Ishikawa (cell line): ENCODE measurements at regions not wholly inside any gene's neighbourhood (a gene's known extent, or its start where the extent isn't known, plus 50 kb on each side); places are given as distances from the start of the nearest gene placed in this dataset.

Experiments
- CEBPB ChIP-seq: IDR thresholded peaks from 2 replicates; pipeline ENCODE4 v1.6.1; 2012
- CREB1 ChIP-seq: IDR thresholded peaks from 2 replicates; pipeline ENCODE4 v1.6.1; 2012; ENCODE audit warnings: low read depth
- EGR1 ChIP-seq: IDR thresholded peaks from 2 replicates; pipeline ENCODE4 v1.6.1; 2012
- EP300 ChIP-seq: IDR thresholded peaks from 2 replicates; pipeline ENCODE4 v1.6.1; 2012; ENCODE audit warnings: borderline replicate concordance
- FOXM1 ChIP-seq: IDR thresholded peaks from 2 replicates; pipeline ENCODE4 v1.6.1; 2012; ENCODE audit warnings: low read depth, borderline replicate concordance
- MAX ChIP-seq: IDR thresholded peaks from 2 replicates; pipeline ENCODE4 v1.6.1; 2012
- NFIC ChIP-seq: IDR thresholded peaks from 2 replicates; pipeline ENCODE4 v1.6.1; 2012
- RAD21 ChIP-seq: IDR thresholded peaks from 2 replicates; pipeline ENCODE4 v1.6.1; 2012; ENCODE audit warnings: low read depth
- REST ChIP-seq: IDR thresholded peaks from 2 replicates; pipeline ENCODE4 v1.6.1; 2012; ENCODE audit warnings: low read depth, mild to moderate bottlenecking
- TAF1 ChIP-seq: IDR thresholded peaks from 2 replicates; pipeline ENCODE4 v1.6.1; 2012; ENCODE audit warnings: low read depth, mild to moderate bottlenecking
- TCF12 ChIP-seq: IDR thresholded peaks from 2 replicates; pipeline ENCODE4 v1.6.1; 2012; ENCODE audit warnings: low read depth
- TEAD4 ChIP-seq: IDR thresholded peaks from 2 replicates; pipeline ENCODE4 v1.6.1; 2012
- USF1 ChIP-seq: IDR thresholded peaks from 2 replicates; pipeline ENCODE4 v1.6.1; 2012
- YY1 ChIP-seq: IDR thresholded peaks from 2 replicates; pipeline ENCODE4 v1.6.1; 2012; ENCODE audit warnings: low read depth
- ZBTB7A ChIP-seq: IDR thresholded peaks from 2 replicates; pipeline ENCODE4 v1.6.1; 2012; ENCODE audit warnings: low read depth

- TF ChIP-seq EP300 = no peak
- TF ChIP-seq CEBPB = no peak
- TF ChIP-seq YY1 = no peak
- TF ChIP-seq MAX = no peak
- no peak for TF ChIP-seq NFIC
- TF ChIP-seq REST = no peak
- no peak for TF ChIP-seq EGR1
- TF ChIP-seq USF1 = no peak
- no peak for TF ChIP-seq CREB1
- TF ChIP-seq RAD21 = no peak
Observed at GRCh38 chr13:42405665-42406390, 133.9 kb downstream of the AKAP11 start.

- TF ChIP-seq TAF1 (no peak), RAD21 (no peak), USF1 (no peak), CREB1 (no peak), EP300 (no peak), EGR1 (no peak), NFIC (no peak), REST (no peak), MAX (no peak), TCF12 (no peak), ZBTB7A (no peak), CEBPB (no peak), YY1 (no peak)
Observed at GRCh38 chr13:42409075-42409474, 137.1 kb downstream of the AKAP11 start.

GRCh38 chr13:42409551-42409950 lies 137.6 kb downstream of the AKAP11 start:
- no peak for TF ChIP-seq MAX
- TF ChIP-seq CREB1 = no peak
- TF ChIP-seq USF1 = no peak
- TF ChIP-seq YY1 = no peak
- no peak for TF ChIP-seq TEAD4
- TF ChIP-seq FOXM1 = no peak
- no peak for TF ChIP-seq TCF12

- TF ChIP-seq ZBTB7A (no peak), RAD21 (no peak), TAF1 (no peak), CEBPB (no peak), MAX (no peak), YY1 (no peak), CREB1 (no peak), EP300 (no peak), NFIC (no peak), USF1 (no peak), TEAD4 (no peak), FOXM1 (no peak), EGR1 (no peak), TCF12 (no peak), REST (no peak)
Observed at GRCh38 chr13:42412812-42413483, 141.0 kb downstream of the AKAP11 start.
